ENCODE measurements at regions not wholly inside any gene's neighbourhood (a gene's known extent, or its start where the extent isn't known, plus 50 kb on each side); places are given as distances from the start of the nearest gene placed in this dataset.

- H3K27ac Mint-ChIP-seq = no peak overlapping the region
- Histone ChIP-seq H4K91ac (ENCODE audit: insufficient read length, low read depth, low read length) (no peak overlapping the region), H2BK5ac (ENCODE audit: insufficient read length, low read length) (no peak overlapping the region)
Observed at GRCh38 chr13:21882766-21883165, 211.9 kb downstream of the FGF9 start.

More at GRCh38 chr13:21882766-21883165, 211.9 kb downstream of the FGF9 start:
- no peaks in the 10 kb centered on the region for H3K9me3 ChIP-seq (ENCODE audit: control insufficient read depth, low read depth, low read length)
- H4K20me1 ChIP-seq (ENCODE audit: control insufficient read depth, insufficient read depth, insufficient read length) = no peaks in the 10 kb centered on the region
- Mint-ChIP-seq H3K4me1 (no peaks in the 10 kb centered on the region), H3K9me3 (peaks cover 0 to 2% of the 10 kb centered on the region in 2 experiments; a peak in 2 of 5 replicates), H3K27me3 (ENCODE audit: low read depth) (peaks cover 7% of the 10 kb centered on the region), H3K4me3 (no peak overlapping the region), H3K36me3 (ENCODE audit: insufficient read depth in 1 of 3, low read depth in 3 of 3) (no peaks in the 10 kb centered on the region; a peak in 1 of 7 replicates)
- no peak for TF ChIP-seq CTCF (conservative IDR thresholded peaks at IDR 0.05)
- no peak overlapping the region for H3K14ac ChIP-seq (ENCODE audit: insufficient read depth, low read length)
- no peak overlapping the region for H2AFZ ChIP-seq (ENCODE audit: low read length)
- no peak overlapping the region for H3T11ph ChIP-seq (ENCODE audit: low read length)
- no peak overlapping the region for H3K4me2 ChIP-seq (ENCODE audit: insufficient read depth, insufficient read length, low read length)
- no peak overlapping the region for H4K5ac ChIP-seq (ENCODE audit: insufficient read length, low read depth, low read length)
- H2BK15ac ChIP-seq (ENCODE audit: low read depth, low read length) = no peak overlapping the region
- H2BK12ac ChIP-seq (ENCODE audit: insufficient read length, low read depth, low read length) = no peak overlapping the region
- no peak overlapping the region for H2BK120ac ChIP-seq (ENCODE audit: low read depth, low read length, poor library complexity, severe bottlenecking)
- H3K27ac ChIP-seq (ENCODE audit: insufficient read length, low read depth, low read length) = no peak overlapping the region
- no peak overlapping the region for H3K23ac ChIP-seq (ENCODE audit: insufficient read length, low read depth, low read length)
- no peaks in the 10 kb centered on the region for H3K4me1 ChIP-seq (ENCODE audit: insufficient read depth, low read length)
- no peak overlapping the region for H3K56ac ChIP-seq (ENCODE audit: insufficient read length, low read depth, low read length)
- H3K23me2 ChIP-seq (ENCODE audit: insufficient read length, low read depth, low read length, poor library complexity, severe bottlenecking) = no peaks in the 10 kb centered on the region
- H3K27me3 ChIP-seq (ENCODE audit: insufficient read depth, low read length) = no peaks in the 10 kb centered on the region
- no peak overlapping the region for H4K8ac ChIP-seq (replicated peaks; ENCODE audit: insufficient read length, low read depth, low read length)
- no peak overlapping the region for H3K18ac ChIP-seq (ENCODE audit: insufficient read length, low read depth, low read length)
- no CpG with 5 or more reads among the region's 9 CpGs for WGBS (ENCODE audit: extremely low coverage, insufficient read length, low lambda C conversion rate)
- no peaks in the 10 kb centered on the region for H3K79me1 ChIP-seq (ENCODE audit: insufficient read depth, low read depth, low read length, poor library complexity, severe bottlenecking)
- H3K9ac ChIP-seq (ENCODE audit: extremely low read depth, insufficient read length, low read length) = no peak overlapping the region
- H2AK5ac ChIP-seq (ENCODE audit: insufficient read length, low read length) = no peak overlapping the region
- no peak overlapping the region for H3K4ac ChIP-seq (ENCODE audit: low read depth, low read length)
- no peaks in the 10 kb centered on the region for H3K79me2 ChIP-seq (ENCODE audit: insufficient read depth, low read length)
- no peak for DNase-seq
- no peak overlapping the region for H2BK20ac ChIP-seq (ENCODE audit: low read depth, low read length, poor library complexity, severe bottlenecking)
